ENCODE measurements at regions not wholly inside any gene's neighbourhood (a gene's known extent, or its start where the extent isn't known, plus 50 kb on each side); places are given as distances from the start of the nearest gene placed in this dataset.

DNA sequence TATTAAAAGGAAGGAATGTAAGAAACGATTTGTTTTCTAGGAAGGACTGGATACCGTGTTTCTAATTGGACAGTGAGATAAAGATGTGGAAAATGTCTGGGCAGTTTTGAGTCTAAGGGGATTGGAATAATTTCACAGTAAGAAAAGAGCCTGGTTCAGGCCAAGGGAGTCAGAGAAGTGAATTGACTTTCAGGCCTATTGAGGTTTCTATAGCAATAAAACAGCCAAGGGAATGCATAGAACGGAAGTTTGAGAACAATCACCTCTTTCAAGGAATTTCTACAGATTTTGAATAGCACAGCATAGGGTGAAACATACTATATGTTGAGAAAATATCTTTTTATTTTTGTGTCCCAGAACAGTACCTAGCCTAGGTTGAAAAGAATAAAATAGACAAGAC, 271.6 kb upstream of the TRPM3 start:
- TF ChIP-seq POLR2A (IDR thresholded peaks at IDR 0.05; ENCODE audit: low read depth, low read length) (no peak), SPI1 (IDR thresholded peaks at IDR 0.05; ENCODE audit: low read depth, low read length) (no peak)

All from GM12891 (cell line).